GM19395 (cell line): ENCODE measurements at regions not wholly inside any gene's neighbourhood (a gene's known extent, or its start where the extent isn't known, plus 50 kb on each side); places are given as distances from the start of the nearest gene placed in this dataset.

Experiments
- ATAC-seq: cut with Tn5 transposase; IDR thresholded peaks from one replicate; pipeline ENCODE4 v1.9.1; 2021; ENCODE audit warnings: mild to moderate bottlenecking, moderate library complexity; ENCODE audit not compliant: unreplicated experiment

- no peak for ATAC-seq
Observed at GRCh38 chr4:55175779-55176231, 50.4 kb upstream of the KDR start.

- ATAC-seq = no peak
Observed at GRCh38 chr4:55176497-55176896, 51.1 kb upstream of the KDR start.

- no peak for ATAC-seq
Observed at GRCh38 chr4:55177461-55177860, 52.1 kb upstream of the KDR start.

- no peak for ATAC-seq
Observed at GRCh38 chr4:55178226-55179005, 53.0 kb upstream of the KDR start.

GRCh38 chr4:55181010-55182005 is 55.9 kb upstream of the KDR start:
- ATAC-seq = no peak

DNA sequence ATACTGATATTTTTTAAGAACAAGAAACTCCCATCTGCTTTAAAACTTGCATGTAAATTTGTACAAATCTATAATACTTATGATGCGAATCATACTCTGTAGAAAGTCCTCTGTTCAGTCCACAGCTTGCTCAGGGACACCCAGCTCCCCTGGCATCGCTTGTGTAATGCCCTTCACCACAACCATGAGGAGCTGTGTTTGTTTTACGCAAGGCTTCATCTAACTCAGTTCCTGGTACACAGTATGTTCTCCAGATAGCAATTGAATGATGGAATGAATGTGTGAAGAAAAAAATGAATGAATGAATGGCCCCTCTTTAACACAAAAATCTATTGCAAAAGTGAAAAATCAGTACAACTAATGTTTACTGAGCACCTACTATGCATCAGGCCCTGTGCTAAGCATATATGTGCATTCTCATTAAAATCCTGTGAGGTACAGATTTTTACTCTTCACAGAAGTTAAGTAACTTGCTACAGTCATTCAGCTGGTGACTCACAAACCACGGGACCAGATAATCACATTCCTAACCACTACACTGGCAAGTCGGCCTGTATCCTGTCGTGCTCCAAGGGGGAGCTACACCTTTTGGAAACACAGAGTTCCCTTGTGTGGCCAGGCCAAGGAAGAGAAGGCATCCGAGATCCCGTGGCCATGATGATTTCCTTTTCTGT is 58.7 kb upstream of the KDR start:
- no peak for ATAC-seq

GRCh38 chr4:55184600-55185523 is 59.5 kb upstream of the KDR start:
- ATAC-seq = peak; percentile 80

GRCh38 chr4:55186123-55186522 is 60.7 kb upstream of the KDR start:
- no peak for ATAC-seq

DNA sequence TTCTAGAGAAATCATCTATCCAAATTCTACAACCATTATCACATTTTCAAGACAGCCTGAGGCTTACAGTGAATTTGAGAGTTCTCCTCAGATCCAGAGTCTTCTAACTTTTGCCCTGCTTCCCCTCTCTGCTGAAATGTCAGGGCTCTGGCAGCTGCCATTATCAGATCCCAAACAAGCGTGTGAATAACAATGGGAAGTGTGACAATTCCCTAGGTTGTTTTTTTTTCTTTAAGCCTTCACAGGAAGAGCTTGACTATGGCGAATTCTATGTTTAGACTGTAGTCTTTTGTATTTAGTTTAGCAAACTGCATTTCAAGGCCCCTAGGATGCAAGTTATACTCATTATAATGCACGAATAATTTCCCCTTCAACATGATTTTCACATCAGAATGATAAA is 61.3 kb upstream of the KDR start:
- ATAC-seq = no peak

DNA sequence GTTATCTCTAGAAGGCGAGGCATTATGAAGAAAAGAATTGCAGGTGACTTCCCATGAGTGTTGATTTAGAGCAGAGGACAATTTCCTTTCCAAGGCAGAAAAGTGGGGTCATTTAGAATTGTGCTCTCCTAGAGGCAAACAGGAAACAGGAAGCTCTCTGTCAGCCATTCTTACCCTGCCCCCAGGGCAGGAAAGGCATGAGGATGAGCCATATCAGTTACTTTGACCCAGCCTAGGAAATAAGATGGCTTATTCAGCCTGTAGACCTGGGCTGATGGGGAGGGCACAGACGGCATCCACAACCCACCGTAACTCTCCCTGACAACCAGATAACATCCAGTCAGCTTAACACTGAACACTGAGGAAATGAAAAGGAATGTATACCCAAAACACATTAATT is 88.8 kb upstream of the KDR start:
- ATAC-seq = no peak

DNA sequence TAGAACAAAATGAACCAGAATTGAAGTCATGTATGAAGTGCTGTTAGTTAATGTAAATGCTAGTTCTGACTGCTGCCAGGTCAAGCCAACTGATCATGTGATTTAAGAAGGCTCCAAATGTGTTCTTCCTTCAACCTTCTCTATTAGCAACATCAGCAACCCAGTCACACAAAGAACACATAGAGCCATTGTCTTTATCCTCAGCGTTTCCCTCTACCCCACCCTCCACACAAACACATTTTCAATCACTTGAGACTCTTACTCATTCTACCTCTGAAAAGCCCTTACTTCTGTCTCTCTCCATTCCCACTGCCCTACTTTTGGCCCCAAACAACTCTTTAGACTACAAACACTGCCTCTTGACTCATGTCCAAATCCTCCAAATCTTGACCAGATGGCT is 89.7 kb upstream of the KDR start:
- ATAC-seq = no peak

DNA sequence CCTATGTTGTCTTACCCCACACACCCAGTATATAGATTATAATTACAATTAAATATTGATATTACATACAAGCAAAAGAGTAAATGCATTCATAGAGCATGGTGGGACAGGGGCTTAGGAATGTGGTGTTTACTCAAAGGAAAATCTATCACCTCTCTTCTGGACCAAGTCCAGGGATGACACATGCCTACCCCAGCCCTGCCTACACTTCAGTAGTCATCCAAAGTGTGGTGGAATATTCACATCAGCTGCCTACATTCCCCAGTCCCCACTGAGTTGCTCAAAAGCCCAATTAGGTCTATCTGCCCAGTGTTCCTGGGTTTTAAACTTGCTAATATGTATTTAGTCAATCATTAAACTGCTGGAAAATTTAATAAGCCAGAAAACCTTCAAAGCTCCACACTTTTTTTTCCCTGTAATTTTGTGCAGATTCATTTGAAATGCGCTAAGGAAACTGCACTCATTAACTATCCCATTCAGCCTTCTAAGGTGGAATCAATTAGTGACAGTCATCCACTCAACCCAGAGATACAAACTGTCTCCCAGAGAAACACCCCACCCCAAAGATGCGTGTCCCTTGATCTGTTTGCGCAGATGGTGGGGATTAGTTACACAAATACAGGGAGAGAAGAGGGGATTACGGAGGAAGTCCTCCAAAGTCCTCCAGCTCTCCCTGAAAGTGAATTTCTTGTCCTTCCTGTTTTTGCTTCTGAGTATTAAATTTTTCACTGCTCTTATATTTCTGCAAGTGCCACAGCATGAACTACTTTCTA is 91.7 kb upstream of the KDR start:
- no peak for ATAC-seq

GRCh38 chr4:55218041-55218440 is 92.6 kb upstream of the KDR start:
- ATAC-seq = no peak

DNA sequence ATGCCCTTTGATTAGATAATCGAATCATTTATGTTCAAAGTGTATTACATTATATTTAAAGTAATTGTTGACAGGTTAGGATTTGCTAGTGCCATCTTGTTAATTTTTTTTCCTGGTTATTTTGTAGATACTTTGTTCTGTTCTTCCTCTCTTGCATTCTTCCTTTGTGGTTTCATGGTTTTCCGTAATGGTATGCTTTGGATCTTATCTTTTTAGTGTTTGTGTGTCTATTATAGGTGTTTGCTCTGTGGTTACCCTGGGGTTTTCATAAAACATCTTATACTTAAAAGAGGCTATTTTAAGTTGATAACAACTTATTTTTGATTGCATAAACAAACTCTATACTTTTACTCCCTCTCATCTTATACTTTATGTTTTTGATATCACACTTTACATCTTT is 108.2 kb upstream of the SRD5A3 start:
- ATAC-seq = no peak

- ATAC-seq = no peak
Observed at GRCh38 chr4:55238407-55238806, 107.6 kb upstream of the SRD5A3 start.

DNA sequence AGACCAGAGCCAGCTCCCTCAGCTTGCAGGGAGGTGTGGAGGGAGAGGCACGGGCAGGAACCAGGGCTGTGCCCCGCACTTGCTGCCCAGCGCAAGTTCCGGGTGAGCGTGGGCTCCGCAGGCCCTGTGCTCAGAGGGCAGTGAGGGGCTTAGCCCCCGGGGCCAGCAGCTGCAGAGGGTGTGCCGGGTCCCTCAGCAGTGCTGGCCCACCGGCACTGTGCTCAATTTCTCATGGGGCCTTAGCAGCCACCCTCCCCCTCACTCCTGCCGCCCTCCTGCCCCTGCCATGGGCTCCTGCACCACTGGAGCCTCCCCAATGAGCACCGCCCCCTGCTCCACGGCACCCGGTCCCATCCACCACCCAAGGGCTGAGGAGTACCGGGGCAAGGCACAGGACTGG is 104.6 kb upstream of the SRD5A3 start:
- ATAC-seq = no peak

- ATAC-seq = no peak
Observed at GRCh38 chr4:55242506-55242905, 103.5 kb upstream of the SRD5A3 start.

- ATAC-seq = no peak
Observed at GRCh38 chr4:55247521-55247920, 98.5 kb upstream of the SRD5A3 start.

DNA sequence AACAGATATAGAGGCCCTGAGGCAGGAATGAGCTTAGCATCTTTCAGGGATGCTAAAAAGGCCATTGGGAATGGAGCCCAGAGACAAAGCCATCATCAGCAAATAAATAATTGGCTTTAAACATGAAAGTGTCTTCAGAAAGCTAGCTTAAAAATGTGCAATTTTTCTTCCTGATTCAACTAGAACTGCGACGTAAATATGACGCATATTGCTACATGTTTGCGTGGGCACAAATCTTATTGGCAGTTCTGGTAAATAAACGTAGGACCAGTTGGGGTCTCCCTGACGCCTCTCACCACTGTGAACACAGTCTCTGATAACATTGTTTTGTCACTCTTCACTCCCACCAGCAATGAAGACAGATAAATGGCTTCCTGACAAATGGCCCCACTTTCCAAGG is 97.3 kb upstream of the SRD5A3 start:
- ATAC-seq = no peak

DNA sequence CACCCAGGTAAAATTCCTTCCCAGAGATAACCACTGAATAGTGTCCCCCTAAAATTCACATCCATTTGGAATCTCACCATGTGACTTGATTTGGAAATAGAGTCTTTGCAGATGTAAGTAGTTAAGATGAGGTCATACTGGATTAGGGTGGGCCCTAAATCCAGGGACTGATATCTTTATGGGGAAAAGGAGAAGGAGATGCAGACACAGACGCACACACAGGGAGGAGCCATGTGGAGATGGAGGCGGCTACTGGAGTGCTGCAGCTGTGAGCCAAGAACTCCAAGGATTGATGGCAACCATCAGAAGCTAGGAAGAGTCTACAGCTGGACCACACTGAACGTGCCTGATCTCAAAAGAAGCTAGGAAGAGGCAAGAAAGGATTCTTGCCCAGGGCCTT is 96.6 kb upstream of the SRD5A3 start:
- ATAC-seq = no peak
